ENCODE measurements at regions not wholly inside any gene's neighbourhood (a gene's known extent, or its start where the extent isn't known, plus 50 kb on each side); places are given as distances from the start of the nearest gene placed in this dataset.

DNA sequence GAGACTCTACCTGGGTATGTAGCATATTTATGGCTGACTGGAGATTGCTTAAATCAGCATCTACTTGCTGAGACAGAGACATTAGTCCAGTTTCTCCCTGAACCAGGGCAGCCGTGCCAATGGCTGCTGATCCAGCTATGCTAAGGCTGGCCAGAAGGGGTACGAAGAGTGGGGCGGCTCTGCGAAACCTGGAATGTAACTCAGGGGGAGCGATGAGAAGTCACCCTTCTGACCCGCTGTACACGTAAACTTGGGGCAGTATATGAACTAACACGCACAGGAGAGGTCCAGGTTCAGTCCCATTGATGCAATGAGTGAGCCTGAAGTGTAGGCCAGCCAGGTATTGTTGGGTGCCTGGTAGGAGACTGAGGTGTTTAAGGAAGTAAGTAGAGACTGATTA lies 73.7 kb downstream of the PRR15 start (continued):
- TF ChIP-seq, protein P1, sequence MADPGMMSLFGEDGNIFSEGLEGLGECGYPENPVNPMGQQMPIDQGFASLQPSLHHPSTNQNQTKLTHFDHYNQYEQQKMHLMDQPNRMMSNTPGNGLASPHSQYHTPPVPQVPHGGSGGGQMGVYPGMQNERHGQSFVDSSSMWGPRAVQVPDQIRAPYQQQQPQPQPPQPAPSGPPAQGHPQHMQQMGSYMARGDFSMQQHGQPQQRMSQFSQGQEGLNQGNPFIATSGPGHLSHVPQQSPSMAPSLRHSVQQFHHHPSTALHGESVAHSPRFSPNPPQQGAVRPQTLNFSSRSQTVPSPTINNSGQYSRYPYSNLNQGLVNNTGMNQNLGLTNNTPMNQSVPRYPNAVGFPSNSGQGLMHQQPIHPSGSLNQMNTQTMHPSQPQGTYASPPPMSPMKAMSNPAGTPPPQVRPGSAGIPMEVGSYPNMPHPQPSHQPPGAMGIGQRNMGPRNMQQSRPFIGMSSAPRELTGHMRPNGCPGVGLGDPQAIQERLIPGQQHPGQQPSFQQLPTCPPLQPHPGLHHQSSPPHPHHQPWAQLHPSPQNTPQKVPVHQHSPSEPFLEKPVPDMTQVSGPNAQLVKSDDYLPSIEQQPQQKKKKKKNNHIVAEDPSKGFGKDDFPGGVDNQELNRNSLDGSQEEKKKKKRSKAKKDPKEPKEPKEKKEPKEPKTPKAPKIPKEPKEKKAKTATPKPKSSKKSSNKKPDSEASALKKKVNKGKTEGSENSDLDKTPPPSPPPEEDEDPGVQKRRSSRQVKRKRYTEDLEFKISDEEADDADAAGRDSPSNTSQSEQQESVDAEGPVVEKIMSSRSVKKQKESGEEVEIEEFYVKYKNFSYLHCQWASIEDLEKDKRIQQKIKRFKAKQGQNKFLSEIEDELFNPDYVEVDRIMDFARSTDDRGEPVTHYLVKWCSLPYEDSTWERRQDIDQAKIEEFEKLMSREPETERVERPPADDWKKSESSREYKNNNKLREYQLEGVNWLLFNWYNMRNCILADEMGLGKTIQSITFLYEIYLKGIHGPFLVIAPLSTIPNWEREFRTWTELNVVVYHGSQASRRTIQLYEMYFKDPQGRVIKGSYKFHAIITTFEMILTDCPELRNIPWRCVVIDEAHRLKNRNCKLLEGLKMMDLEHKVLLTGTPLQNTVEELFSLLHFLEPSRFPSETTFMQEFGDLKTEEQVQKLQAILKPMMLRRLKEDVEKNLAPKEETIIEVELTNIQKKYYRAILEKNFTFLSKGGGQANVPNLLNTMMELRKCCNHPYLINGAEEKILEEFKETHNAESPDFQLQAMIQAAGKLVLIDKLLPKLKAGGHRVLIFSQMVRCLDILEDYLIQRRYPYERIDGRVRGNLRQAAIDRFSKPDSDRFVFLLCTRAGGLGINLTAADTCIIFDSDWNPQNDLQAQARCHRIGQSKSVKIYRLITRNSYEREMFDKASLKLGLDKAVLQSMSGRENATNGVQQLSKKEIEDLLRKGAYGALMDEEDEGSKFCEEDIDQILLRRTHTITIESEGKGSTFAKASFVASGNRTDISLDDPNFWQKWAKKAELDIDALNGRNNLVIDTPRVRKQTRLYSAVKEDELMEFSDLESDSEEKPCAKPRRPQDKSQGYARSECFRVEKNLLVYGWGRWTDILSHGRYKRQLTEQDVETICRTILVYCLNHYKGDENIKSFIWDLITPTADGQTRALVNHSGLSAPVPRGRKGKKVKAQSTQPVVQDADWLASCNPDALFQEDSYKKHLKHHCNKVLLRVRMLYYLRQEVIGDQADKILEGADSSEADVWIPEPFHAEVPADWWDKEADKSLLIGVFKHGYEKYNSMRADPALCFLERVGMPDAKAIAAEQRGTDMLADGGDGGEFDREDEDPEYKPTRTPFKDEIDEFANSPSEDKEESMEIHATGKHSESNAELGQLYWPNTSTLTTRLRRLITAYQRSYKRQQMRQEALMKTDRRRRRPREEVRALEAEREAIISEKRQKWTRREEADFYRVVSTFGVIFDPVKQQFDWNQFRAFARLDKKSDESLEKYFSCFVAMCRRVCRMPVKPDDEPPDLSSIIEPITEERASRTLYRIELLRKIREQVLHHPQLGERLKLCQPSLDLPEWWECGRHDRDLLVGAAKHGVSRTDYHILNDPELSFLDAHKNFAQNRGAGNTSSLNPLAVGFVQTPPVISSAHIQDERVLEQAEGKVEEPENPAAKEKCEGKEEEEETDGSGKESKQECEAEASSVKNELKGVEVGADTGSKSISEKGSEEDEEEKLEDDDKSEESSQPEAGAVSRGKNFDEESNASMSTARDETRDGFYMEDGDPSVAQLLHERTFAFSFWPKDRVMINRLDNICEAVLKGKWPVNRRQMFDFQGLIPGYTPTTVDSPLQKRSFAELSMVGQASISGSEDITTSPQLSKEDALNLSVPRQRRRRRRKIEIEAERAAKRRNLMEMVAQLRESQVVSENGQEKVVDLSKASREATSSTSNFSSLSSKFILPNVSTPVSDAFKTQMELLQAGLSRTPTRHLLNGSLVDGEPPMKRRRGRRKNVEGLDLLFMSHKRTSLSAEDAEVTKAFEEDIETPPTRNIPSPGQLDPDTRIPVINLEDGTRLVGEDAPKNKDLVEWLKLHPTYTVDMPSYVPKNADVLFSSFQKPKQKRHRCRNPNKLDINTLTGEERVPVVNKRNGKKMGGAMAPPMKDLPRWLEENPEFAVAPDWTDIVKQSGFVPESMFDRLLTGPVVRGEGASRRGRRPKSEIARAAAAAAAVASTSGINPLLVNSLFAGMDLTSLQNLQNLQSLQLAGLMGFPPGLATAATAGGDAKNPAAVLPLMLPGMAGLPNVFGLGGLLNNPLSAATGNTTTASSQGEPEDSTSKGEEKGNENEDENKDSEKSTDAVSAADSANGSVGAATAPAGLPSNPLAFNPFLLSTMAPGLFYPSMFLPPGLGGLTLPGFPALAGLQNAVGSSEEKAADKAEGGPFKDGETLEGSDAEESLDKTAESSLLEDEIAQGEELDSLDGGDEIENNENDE (IDR thresholded peaks at IDR 0.05; ENCODE audit: insufficient replicate concordance, low read length) = no peak
- TF ChIP-seq, protein P2, sequence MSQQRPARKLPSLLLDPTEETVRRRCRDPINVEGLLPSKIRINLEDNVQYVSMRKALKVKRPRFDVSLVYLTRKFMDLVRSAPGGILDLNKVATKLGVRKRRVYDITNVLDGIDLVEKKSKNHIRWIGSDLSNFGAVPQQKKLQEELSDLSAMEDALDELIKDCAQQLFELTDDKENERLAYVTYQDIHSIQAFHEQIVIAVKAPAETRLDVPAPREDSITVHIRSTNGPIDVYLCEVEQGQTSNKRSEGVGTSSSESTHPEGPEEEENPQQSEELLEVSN (IDR thresholded peaks at IDR 0.05) = no peak
- TF ChIP-seq MAFK (IDR thresholded peaks at IDR 0.05; ENCODE audit: low read depth, low read length) = no peak
- no peak for TF ChIP-seq SAP30 (IDR thresholded peaks at IDR 0.05; ENCODE audit: insufficient read depth, insufficient replicate concordance, low read length)
- TF ChIP-seq, protein P3, sequence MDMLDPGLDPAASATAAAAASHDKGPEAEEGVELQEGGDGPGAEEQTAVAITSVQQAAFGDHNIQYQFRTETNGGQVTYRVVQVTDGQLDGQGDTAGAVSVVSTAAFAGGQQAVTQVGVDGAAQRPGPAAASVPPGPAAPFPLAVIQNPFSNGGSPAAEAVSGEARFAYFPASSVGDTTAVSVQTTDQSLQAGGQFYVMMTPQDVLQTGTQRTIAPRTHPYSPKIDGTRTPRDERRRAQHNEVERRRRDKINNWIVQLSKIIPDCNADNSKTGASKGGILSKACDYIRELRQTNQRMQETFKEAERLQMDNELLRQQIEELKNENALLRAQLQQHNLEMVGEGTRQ (IDR thresholded peaks at IDR 0.05; ENCODE audit: low read length) = no peak
- no peak for TF ChIP-seq EZH2 (IDR thresholded peaks at IDR 0.05; ENCODE audit: low read depth, low read length, severe bottlenecking)
- no peak for TF ChIP-seq SP4 (IDR thresholded peaks at IDR 0.05; ENCODE audit: low read length)
- no peak for TF ChIP-seq BCL11A (IDR thresholded peaks at IDR 0.05; ENCODE audit: low read depth in 2 of 2, low read length in 2 of 2)
- TF ChIP-seq PHF8 (conservative IDR thresholded peaks at IDR 0.05; ENCODE audit: low read depth, low read length) = no peak
- no peak for TF ChIP-seq TAF7 (optimal IDR thresholded peaks at IDR 0.05; ENCODE audit: borderline replicate concordance, low read depth, low read length)
